MM.1S (cell line): ENCODE measurements at regions not wholly inside any gene's neighbourhood (a gene's known extent, or its start where the extent isn't known, plus 50 kb on each side); places are given as distances from the start of the nearest gene placed in this dataset.

Experiments used
- DNase-seq: peaks from one replicate; pipeline ENCODE4 v3.0.0-alpha.2; 2015
- H2AFZ ChIP-seq: fragments of 300-600 bp; sonication (generic); 2 replicates; pipeline ENCODE4 v1.6.0; 2016; ENCODE audit warnings: antibody characterized with exemption, low read length
- H3F3A ChIP-seq: fragments of 300-600 bp; sonication (generic); 2 replicates; pipeline ENCODE4 v1.6.1; 2016; ENCODE audit warnings: mild to moderate bottlenecking, antibody characterized with exemption, low read length, moderate library complexity, mixed read lengths; ENCODE audit not compliant: insufficient read depth
- H3K27ac ChIP-seq: fragments of 300-600 bp; sonication (generic); 2 replicates; pipeline ENCODE4 v1.5.1; 2016; ENCODE audit warnings: mild to moderate bottlenecking, low read length
- H3K27me3 ChIP-seq: fragments of 300-600 bp; sonication (generic); replicated peaks from 2 replicates; pipeline ENCODE4 v1.6.0; 2016; ENCODE audit warnings: low read length; ENCODE audit not compliant: insufficient read depth
- H3K36me3 ChIP-seq: fragments of 300-600 bp; sonication (generic); replicated peaks from 2 replicates; pipeline ENCODE4 v1.6.1; 2016; ENCODE audit warnings: mild to moderate bottlenecking, low read length, mixed read lengths; ENCODE audit not compliant: insufficient read depth
- H3K4me1 ChIP-seq: fragments of 300-600 bp; sonication (generic); 2 replicates; pipeline ENCODE4 v1.6.1; 2016; ENCODE audit warnings: low read length, mixed read lengths
- H3K4me2 ChIP-seq: fragments of 300-600 bp; sonication (generic); 2 replicates; pipeline ENCODE4 v1.6.0; 2016; ENCODE audit warnings: low read depth, low read length
- H3K4me3 ChIP-seq: fragments of 300-600 bp; sonication (generic); 2 replicates; pipeline ENCODE4 v1.5.1; 2016; ENCODE audit warnings: low read length, mixed read lengths
- H3K79me2 ChIP-seq: fragments of 300-600 bp; sonication (generic); 2 replicates; pipeline ENCODE4 v1.6.1; 2016; ENCODE audit warnings: mixed run types, low read length, mixed read lengths
- H3K9ac ChIP-seq: fragments of 300-600 bp; sonication (generic); 2 replicates; pipeline ENCODE4 v1.6.1; 2016; ENCODE audit warnings: low read length, mixed read lengths
- H3K9me2 ChIP-seq: fragments of 300-600 bp; sonication (generic); replicated peaks from 2 replicates; pipeline ENCODE4 v1.6.1; 2016; ENCODE audit warnings: mild to moderate bottlenecking, low read length, mixed read lengths; ENCODE audit not compliant: insufficient read depth
- H3K9me3 ChIP-seq: fragments of 300-600 bp; sonication (generic); replicated peaks from 2 replicates; pipeline ENCODE4 v1.6.1; 2016; ENCODE audit warnings: mild to moderate bottlenecking, low read length, mixed read lengths; ENCODE audit not compliant: insufficient read depth
- H4K20me1 ChIP-seq: fragments of 300-600 bp; sonication (generic); 2 replicates; pipeline ENCODE4 v1.6.1; 2016; ENCODE audit warnings: mild to moderate bottlenecking, low read length, moderate library complexity, mixed read lengths; ENCODE audit not compliant: insufficient read depth
- EZH2 ChIP-seq: fragments of 300-600 bp; sonication (generic); optimal IDR thresholded peaks from 2 replicates; pipeline ENCODE3; 2017; ENCODE audit warnings: low read depth, mild to moderate bottlenecking, antibody characterized with exemption, low read length, mixed read lengths
- EZH2phosphoT487 ChIP-seq: fragments of 300-600 bp; sonication (generic); IDR thresholded peaks from 2 replicates; pipeline ENCODE4 v1.6.1; 2018; ENCODE audit warnings: antibody characterized with exemption, low read length
- TF ChIP-seq, protein P1 (sequence below): fragments of 300-600 bp; sonication (generic); IDR thresholded peaks from 2 replicates; pipeline ENCODE4 v1.5.1; 2016; ENCODE audit warnings: antibody characterized with exemption, low read length, mixed read lengths

- DNase-seq = no peak
- H3K4me2 ChIP-seq = no peak overlapping the region
- no peaks in the 10 kb centered on the region for H3F3A ChIP-seq
- no peak overlapping the region for H3K27ac ChIP-seq
- H4K20me1 ChIP-seq = no peaks in the 10 kb centered on the region
- TF ChIP-seq EZH2phosphoT487 (no peak), EZH2 (no peak)
- TF ChIP-seq, protein P1, sequence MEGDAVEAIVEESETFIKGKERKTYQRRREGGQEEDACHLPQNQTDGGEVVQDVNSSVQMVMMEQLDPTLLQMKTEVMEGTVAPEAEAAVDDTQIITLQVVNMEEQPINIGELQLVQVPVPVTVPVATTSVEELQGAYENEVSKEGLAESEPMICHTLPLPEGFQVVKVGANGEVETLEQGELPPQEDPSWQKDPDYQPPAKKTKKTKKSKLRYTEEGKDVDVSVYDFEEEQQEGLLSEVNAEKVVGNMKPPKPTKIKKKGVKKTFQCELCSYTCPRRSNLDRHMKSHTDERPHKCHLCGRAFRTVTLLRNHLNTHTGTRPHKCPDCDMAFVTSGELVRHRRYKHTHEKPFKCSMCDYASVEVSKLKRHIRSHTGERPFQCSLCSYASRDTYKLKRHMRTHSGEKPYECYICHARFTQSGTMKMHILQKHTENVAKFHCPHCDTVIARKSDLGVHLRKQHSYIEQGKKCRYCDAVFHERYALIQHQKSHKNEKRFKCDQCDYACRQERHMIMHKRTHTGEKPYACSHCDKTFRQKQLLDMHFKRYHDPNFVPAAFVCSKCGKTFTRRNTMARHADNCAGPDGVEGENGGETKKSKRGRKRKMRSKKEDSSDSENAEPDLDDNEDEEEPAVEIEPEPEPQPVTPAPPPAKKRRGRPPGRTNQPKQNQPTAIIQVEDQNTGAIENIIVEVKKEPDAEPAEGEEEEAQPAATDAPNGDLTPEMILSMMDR = no peak
- no peaks in the 10 kb centered on the region for H3K4me1 ChIP-seq
- no peaks in the 10 kb centered on the region for H3K9me2 ChIP-seq
- H3K4me3 ChIP-seq = no peak overlapping the region
- H2AFZ ChIP-seq = no peak overlapping the region
- no peak overlapping the region for H3K9ac ChIP-seq
- no peaks in the 10 kb centered on the region for H3K36me3 ChIP-seq
- H3K9me3 ChIP-seq = no peaks in the 10 kb centered on the region
- no peaks in the 10 kb centered on the region for H3K79me2 ChIP-seq
- H3K27me3 ChIP-seq = no peaks in the 10 kb centered on the region
Observed at GRCh38 chr4:57405359-57405758, 295.2 kb upstream of the IGFBP7 start.

GRCh38 chr4:57404483-57404882, 294.3 kb upstream of the IGFBP7 start:
- H3K9ac ChIP-seq = no peak overlapping the region
- no peaks in the 10 kb centered on the region for H3K27me3 ChIP-seq
- DNase-seq = no peak
- H3K4me1 ChIP-seq = no peaks in the 10 kb centered on the region
- H4K20me1 ChIP-seq = no peaks in the 10 kb centered on the region
- no peak overlapping the region for H3K4me3 ChIP-seq
- no peak for TF ChIP-seq EZH2
- TF ChIP-seq, protein P1 = no peak
- no peak for TF ChIP-seq EZH2phosphoT487
- H3F3A ChIP-seq = no peaks in the 10 kb centered on the region
- H3K9me3 ChIP-seq = no peaks in the 10 kb centered on the region
- no peaks in the 10 kb centered on the region for H3K79me2 ChIP-seq
- no peak overlapping the region for H3K27ac ChIP-seq
- no peak overlapping the region for H2AFZ ChIP-seq
- no peaks in the 10 kb centered on the region for H3K36me3 ChIP-seq
- no peaks in the 10 kb centered on the region for H3K9me2 ChIP-seq
- H3K4me2 ChIP-seq = no peak overlapping the region

DNA sequence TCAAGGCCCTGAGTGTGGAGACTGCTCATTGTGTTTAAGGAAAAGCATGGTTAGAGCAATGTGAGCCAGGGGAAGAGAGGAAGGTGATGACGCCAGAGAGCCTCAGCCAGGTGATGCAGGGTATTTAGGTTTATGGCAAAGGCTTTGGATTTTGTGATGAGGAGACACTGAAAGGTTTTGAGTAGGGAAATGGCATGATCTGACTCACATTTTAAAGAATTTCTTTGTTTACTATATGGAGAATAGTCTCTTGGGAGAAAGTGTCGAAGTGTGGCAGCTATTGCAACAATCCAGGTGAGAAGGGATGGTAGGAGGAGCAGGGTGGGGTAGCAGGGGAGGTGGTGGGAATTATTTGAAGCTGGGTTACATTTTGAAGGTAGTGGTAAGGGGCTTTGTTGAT, 293.4 kb upstream of the IGFBP7 start:
- no peaks in the 10 kb centered on the region for H3K27me3 ChIP-seq
- no peak overlapping the region for H3K9ac ChIP-seq
- TF ChIP-seq EZH2phosphoT487 = no peak
- TF ChIP-seq, protein P1 = no peak
- no peak for TF ChIP-seq EZH2
- no peak overlapping the region for H3K4me3 ChIP-seq
- no peaks in the 10 kb centered on the region for H3K9me3 ChIP-seq
- H3F3A ChIP-seq = no peaks in the 10 kb centered on the region
- H4K20me1 ChIP-seq = no peaks in the 10 kb centered on the region
- no peak overlapping the region for H3K4me2 ChIP-seq
- no peak overlapping the region for H2AFZ ChIP-seq
- no peaks in the 10 kb centered on the region for H3K36me3 ChIP-seq
- H3K4me1 ChIP-seq = no peaks in the 10 kb centered on the region
- no peaks in the 10 kb centered on the region for H3K79me2 ChIP-seq
- H3K27ac ChIP-seq = no peak overlapping the region
- no peak for DNase-seq
- no peaks in the 10 kb centered on the region for H3K9me2 ChIP-seq
